HCT116 (cell line): ENCODE measurements at regions not wholly inside any gene's neighbourhood (a gene's known extent, or its start where the extent isn't known, plus 50 kb on each side); places are given as distances from the start of the nearest gene placed in this dataset.

ENCODE experiments used
- ATAC-seq: fragments of 200-7000 bp; cut with Tn5 transposase; 2 replicates; pipeline ENCODE4 v1.9.1; 2020; ENCODE audit warnings: mild to moderate bottlenecking, moderate library complexity
- BruUV-seq: library from RNA; stranded (reverse); fragments of 400-500 nt; replicated peaks from 2 replicates; lab custom pipeline; 2021; lab: Mats Ljungman, UMichigan
- CTCF ChIA-PET: fragments of 300-600 bp; sonication (Branson Sonifier 250); formaldehyde crosslinking; loops from one replicate; lab custom pipeline; 2021; ENCODE audit warnings: antibody characterized with exemption; lab: Charles Lee
- POLR2A ChIA-PET: fragments of 300-600, 350-600 bp; sonication (Branson Sonifier 250); formaldehyde crosslinking; loops from one replicate; lab custom pipeline; 2021; ENCODE audit warnings: antibody characterized with exemption; lab: Charles Lee
- RAD21 ChIA-PET, 2 experiments: fragments of 300-600 bp; sonication (Branson Sonifier 250); formaldehyde crosslinking; loops; one replicate each; lab custom pipeline; 2023; ENCODE audit warnings: low total read pairs in 2 of 2; ENCODE audit not compliant: uncharacterized antibody in 2 of 2, unreplicated experiment in 2 of 2, low non-redundant PET in 1 of 2; lab: Charles Lee
- DNase-seq: peaks from one replicate; pipeline ENCODE4 v3.0.0-alpha.2; 2010; ENCODE audit warnings: low read depth, low spot score
- H2AFZ ChIP-seq: fragments of 200-600 bp; shearing (Covaris generic), sonication (generic); 2 replicates; pipeline ENCODE4 v1.6.1; 2017; ENCODE audit warnings: low read depth, mixed run types, mixed read lengths, antibody characterized with exemption, low read length; ENCODE audit not compliant: poor library complexity, severe bottlenecking
- H3K27ac ChIP-seq: 2 replicates; pipeline ENCODE4 v1.5.1; 2012; ENCODE audit warnings: low read depth, low read length
- H3K27me3 ChIP-seq: fragments of 200-600 bp; sonication (generic); 2 replicates; pipeline ENCODE4 v1.6.1; 2016; ENCODE audit warnings: mixed run types, low read length, mixed read lengths; ENCODE audit not compliant: insufficient read depth
- H3K36me3 ChIP-seq, 2 experiments: fragments of 200-500 bp in 1 of 2; fragments of 200-600 bp in 1 of 2; sonication (Bioruptor generic) in 1 of 2; sonication (generic) in 1 of 2; 2 replicates each; pipeline versions ENCODE4 v1.5.1 to v1.6.1; 2014 to 2016; ENCODE audit warnings: low read length in 2 of 2, inconsistent platforms in 1 of 2, mixed read lengths in 1 of 2, mixed run types in 1 of 2; ENCODE audit not compliant: insufficient read depth in 2 of 2, control insufficient read depth in 1 of 2
- H3K4me1 ChIP-seq, 2 experiments: fragments of 200-600 bp in 1 of 2; sonication (generic) in 1 of 2; 2 replicates each; pipeline versions ENCODE4 v1.5.1 to v1.6.1; 2012 to 2017; ENCODE audit warnings: low read length in 2 of 2, inconsistent platforms in 1 of 2, mild to moderate bottlenecking in 1 of 2, mixed read lengths in 1 of 2, mixed run types in 1 of 2, moderate library complexity in 1 of 2; ENCODE audit not compliant: insufficient read depth in 2 of 2, control insufficient read depth in 1 of 2
- H3K4me2 ChIP-seq: fragments of 200-600 bp; sonication (generic); 2 replicates; pipeline ENCODE4 v1.6.1; 2017; ENCODE audit warnings: mixed run types, low read length, mixed read lengths
- H3K4me3 ChIP-seq, 2 experiments: fragments of 200-600 bp in 1 of 2; sonication (generic) in 1 of 2; replicated peaks in 1 of 2; 2 replicates each; pipeline ENCODE4 v1.5.1; 2011 to 2016; ENCODE audit warnings: low read length in 2 of 2, control low read depth in 1 of 2, low read depth in 1 of 2, mild to moderate bottlenecking in 1 of 2, mixed read lengths in 1 of 2, mixed run types in 1 of 2
- H3K79me2 ChIP-seq: fragments of 200-600 bp; sonication (generic); 2 replicates; pipeline ENCODE4 v1.6.1; 2017; ENCODE audit warnings: mild to moderate bottlenecking, mixed run types, low read length, moderate library complexity, mixed read lengths; ENCODE audit not compliant: insufficient read depth
- H3K9ac ChIP-seq: fragments of 200-600 bp; sonication (generic); 2 replicates; pipeline ENCODE4 v1.6.1; 2016; ENCODE audit warnings: low read length, mixed read lengths
- H3K9me2 ChIP-seq: fragments of 200-600 bp; sonication (generic), shearing (Covaris generic); 2 replicates; pipeline ENCODE4 v1.6.1; 2017; ENCODE audit warnings: mixed run types, mild to moderate bottlenecking, moderate library complexity; ENCODE audit not compliant: insufficient read depth
- H3K9me3 ChIP-seq, 2 experiments: fragments of 200-500 bp in 1 of 2; fragments of 200-600 bp in 1 of 2; sonication (Bioruptor generic) in 1 of 2; sonication (generic) in 1 of 2; 2 replicates each; pipeline ENCODE4 v1.6.1; 2014 to 2017; ENCODE audit warnings: low read length in 2 of 2, mixed read lengths in 2 of 2, inconsistent platforms in 1 of 2, low read depth in 1 of 2, mild to moderate bottlenecking in 1 of 2, mixed run types in 1 of 2, moderate library complexity in 1 of 2; ENCODE audit not compliant: control insufficient read depth in 1 of 2, insufficient read depth in 1 of 2
- H4K20me1 ChIP-seq: fragments of 200-600 bp; sonication (generic), shearing (Covaris generic); 2 replicates; pipeline ENCODE4 v1.6.1; 2017; ENCODE audit warnings: mixed run types, mild to moderate bottlenecking, moderate library complexity; ENCODE audit not compliant: insufficient read depth
- CBX3 ChIP-seq: IDR thresholded peaks from 2 replicates; pipeline ENCODE4 v1.6.1; 2012; ENCODE audit warnings: low read depth
- CEBPB ChIP-seq: IDR thresholded peaks from 2 replicates; pipeline ENCODE4 v1.6.1; 2012; ENCODE audit warnings: low read depth
- EGR1 ChIP-seq: IDR thresholded peaks from 2 replicates; pipeline ENCODE4 v1.6.1; 2012; ENCODE audit warnings: low read depth
- FOSL1 ChIP-seq: IDR thresholded peaks from 2 replicates; pipeline ENCODE4 v1.6.1; 2012; ENCODE audit warnings: low read depth
- JUND ChIP-seq: IDR thresholded peaks from 2 replicates; pipeline ENCODE4 v1.6.1; 2012
- POLR2A ChIP-seq: IDR thresholded peaks from 2 replicates; pipeline ENCODE4 v1.7.0; 2011; ENCODE audit warnings: borderline replicate concordance; ENCODE audit not compliant: insufficient read depth, insufficient read length; ENCODE audit errors: extremely low read depth
- POLR2AphosphoS5 ChIP-seq: IDR thresholded peaks from 2 replicates; pipeline ENCODE4 v1.6.1; 2011; ENCODE audit warnings: mild to moderate bottlenecking, low read depth, low read length, moderate library complexity
- SP1 ChIP-seq: IDR thresholded peaks from 2 replicates; pipeline ENCODE4 v1.6.1; 2012; ENCODE audit warnings: low read depth
- SRF ChIP-seq: IDR thresholded peaks from 2 replicates; pipeline ENCODE4 v1.6.1; 2012; ENCODE audit warnings: low read depth
- ZNF274 ChIP-seq: fragments of 200-500 bp; sonication (Bioruptor generic); IDR thresholded peaks from 2 replicates; pipeline ENCODE4 v1.6.1; 2014; ENCODE audit warnings: mild to moderate bottlenecking, low read depth, low read length, inconsistent platforms
- intact Hi-C: fragments of 100-400 bp; cut with micrococcal nuclease; formaldehyde crosslinking; loops from 2 replicates; pipeline ENCODE4 v1.10.0; 2022
- TF ChIP-seq, protein P1 (sequence below): IDR thresholded peaks from 2 replicates; pipeline ENCODE4 v1.6.1; 2012
- TF ChIP-seq, protein P2 (sequence below): IDR thresholded peaks from 2 replicates; pipeline ENCODE4 v1.6.1; 2011; ENCODE audit warnings: mild to moderate bottlenecking, low read length, moderate library complexity; ENCODE audit not compliant: insufficient replicate concordance; ENCODE audit errors: extremely low read depth

DNA sequence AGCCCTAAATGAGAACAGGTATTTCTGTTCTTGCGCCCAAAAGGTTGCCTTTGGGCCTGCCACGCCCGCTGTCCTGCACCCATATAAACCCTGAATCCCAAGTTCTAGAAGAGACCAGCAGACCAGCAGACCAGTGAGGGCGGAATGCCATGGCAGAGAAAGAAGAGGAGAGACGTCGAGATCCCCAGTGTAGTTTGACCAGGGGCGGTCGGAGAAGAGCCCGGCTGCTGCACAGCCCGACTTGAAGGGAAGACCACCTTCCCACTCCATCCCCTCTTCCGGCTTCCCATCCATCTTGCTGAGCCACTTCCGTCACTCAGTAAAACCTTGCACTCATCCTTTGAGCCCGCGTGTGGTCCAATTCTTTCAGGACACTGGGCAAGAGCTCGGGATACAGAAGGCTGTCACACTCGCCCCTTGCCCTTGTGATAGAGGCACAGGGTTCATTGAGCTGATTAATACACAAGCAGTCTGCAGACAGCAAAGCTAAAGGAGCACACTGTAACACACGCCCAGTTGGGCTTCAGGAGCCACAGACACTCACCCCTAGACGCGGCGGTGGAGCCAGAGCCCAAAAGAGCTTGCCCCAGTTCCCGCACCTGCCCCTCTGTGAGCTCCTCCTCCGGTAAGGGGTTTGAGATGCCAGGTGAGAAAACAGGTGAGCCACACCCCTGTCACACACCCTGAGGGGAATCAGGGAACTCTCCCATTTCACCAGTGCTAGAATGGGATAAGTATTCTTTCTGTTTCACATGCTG lies 230.8 kb downstream of the PCDH10 start:
- ATAC-seq (no peak), DNase-seq (no peak)
- Histone ChIP-seq H3K9me3 (no peaks in the 10 kb centered on the region), H3K79me2 (no peaks in the 10 kb centered on the region), H3K9ac (no peak overlapping the region), H3K27ac (no peak overlapping the region), H4K20me1 (no peaks in the 10 kb centered on the region; the same call in 1 of the 2 replicates), H2AFZ (no peak overlapping the region), H3K9me2 (no peaks in the 10 kb centered on the region; the same call in 1 of the 2 replicates), H3K4me1 (no peaks in the 10 kb centered on the region), H3K36me3 (no peaks in the 10 kb centered on the region), H3K4me2 (no peak overlapping the region), H3K27me3 (no peaks in the 10 kb centered on the region), H3K4me3 (no peak overlapping the region)
- BruUV-seq = no TSS peak
- POLR2A ChIA-PET = no interaction called here
- intact Hi-C loops = no loop called here
- RAD21 ChIA-PET = no interaction called here
- CTCF ChIA-PET = no interaction called here
- no peak for TF ChIP-seq EGR1
- no peak for TF ChIP-seq POLR2A
- TF ChIP-seq, protein P1, sequence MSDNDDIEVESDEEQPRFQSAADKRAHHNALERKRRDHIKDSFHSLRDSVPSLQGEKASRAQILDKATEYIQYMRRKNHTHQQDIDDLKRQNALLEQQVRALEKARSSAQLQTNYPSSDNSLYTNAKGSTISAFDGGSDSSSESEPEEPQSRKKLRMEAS = no peak
- no peak for TF ChIP-seq POLR2AphosphoS5
- no peak for TF ChIP-seq ZNF274
- TF ChIP-seq, protein P2, sequence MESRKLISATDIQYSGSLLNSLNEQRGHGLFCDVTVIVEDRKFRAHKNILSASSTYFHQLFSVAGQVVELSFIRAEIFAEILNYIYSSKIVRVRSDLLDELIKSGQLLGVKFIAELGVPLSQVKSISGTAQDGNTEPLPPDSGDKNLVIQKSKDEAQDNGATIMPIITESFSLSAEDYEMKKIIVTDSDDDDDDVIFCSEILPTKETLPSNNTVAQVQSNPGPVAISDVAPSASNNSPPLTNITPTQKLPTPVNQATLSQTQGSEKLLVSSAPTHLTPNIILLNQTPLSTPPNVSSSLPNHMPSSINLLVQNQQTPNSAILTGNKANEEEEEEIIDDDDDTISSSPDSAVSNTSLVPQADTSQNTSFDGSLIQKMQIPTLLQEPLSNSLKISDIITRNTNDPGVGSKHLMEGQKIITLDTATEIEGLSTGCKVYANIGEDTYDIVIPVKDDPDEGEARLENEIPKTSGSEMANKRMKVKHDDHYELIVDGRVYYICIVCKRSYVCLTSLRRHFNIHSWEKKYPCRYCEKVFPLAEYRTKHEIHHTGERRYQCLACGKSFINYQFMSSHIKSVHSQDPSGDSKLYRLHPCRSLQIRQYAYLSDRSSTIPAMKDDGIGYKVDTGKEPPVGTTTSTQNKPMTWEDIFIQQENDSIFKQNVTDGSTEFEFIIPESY = no peak
- TF ChIP-seq CEBPB = no peak
- TF ChIP-seq JUND = no peak
- no peak for TF ChIP-seq SRF
- no peak for TF ChIP-seq CBX3
- no peak for TF ChIP-seq SP1
- TF ChIP-seq FOSL1 = no peak
